ENCODE measurements at regions not wholly inside any gene's neighbourhood (a gene's known extent, or its start where the extent isn't known, plus 50 kb on each side); places are given as distances from the start of the nearest gene placed in this dataset.

- ChIA-PET POLR2A (ENCODE audit: partially characterized antibody) (no interaction called here), CTCF (ENCODE audit: partially characterized antibody) (interaction anchor here (0.7 to 13.0 kb wide), 10 partner anchors 10 to 193 kb away, joined by 3 to 172 read pairs (median 8); no protein-coding TSS in a partner anchor)
- Histone ChIP-seq H3K4me2 (ENCODE audit: insufficient read depth in 1 of 2, low read depth in 2 of 2, low read length in 2 of 2) (peak overlapping the region; percentile 58 to 67), H4K20me1 (replicated peaks in 1 of 2; ENCODE audit: control insufficient read depth in 1 of 2, insufficient read depth in 2 of 2, low read length in 2 of 2) (no peaks in the 10 kb centered on the region), H3K18ac (ENCODE audit: extremely low read depth, low read length) (peak overlapping the region; percentile 48), H3K9ac (replicated peaks in 1 of 4; ENCODE audit: extremely low read depth in 1 of 4, low read depth in 3 of 4, low read length in 3 of 4) (peak overlapping the region in 1 of 4 experiments; percentile 3; a peak in 1 of 7 replicates), H3K56ac (replicated peaks; ENCODE audit: insufficient read length, low read depth, low read length) (no peak overlapping the region), H3K79me1 (ENCODE audit: low read depth, low read length) (no peaks in the 10 kb centered on the region), H2AK5ac (ENCODE audit: low read depth, low read length) (no peak overlapping the region), H3K79me2 (ENCODE audit: control insufficient read depth in 1 of 2, insufficient read depth in 2 of 2, low read length in 2 of 2) (no peaks in the 10 kb centered on the region), H2BK15ac (ENCODE audit: low read length) (peak overlapping the region; percentile 2), H2AFZ (ENCODE audit: low read length) (peak overlapping the region; percentile 85; the same call in 1 of the 2 replicates), H3K4me3 (ENCODE audit: extremely low read depth in 1 of 4, insufficient read depth in 2 of 4, low read depth in 3 of 4, low read length in 4 of 4) (peak overlapping the region; percentile 7 to 54 (median 34); a peak in 6 of 8 replicates), H3K4ac (replicated peaks; ENCODE audit: insufficient read length, low read depth, low read length) (no peak overlapping the region), H3K36me3 (ENCODE audit: control insufficient read depth in 2 of 4, insufficient read depth in 4 of 4, low read length in 3 of 4) (no peaks in the 10 kb centered on the region), H3K9me3 (ENCODE audit: insufficient read depth in 2 of 2, low read depth in 1 of 2, low read length in 1 of 2) (peaks cover 3 to 8% of the 10 kb centered on the region in 2 experiments; a peak in 3 of 4 replicates), H4K8ac (ENCODE audit: extremely low read depth, insufficient read depth, low read length) (peak overlapping the region; percentile 64; the same call in 1 of the 2 replicates), H4K91ac (replicated peaks; ENCODE audit: insufficient read length, low read length) (peak overlapping the region; percentile 38), H2BK120ac (replicated peaks; ENCODE audit: low read depth, low read length) (no peak overlapping the region), H3K23ac (ENCODE audit: insufficient read length) (no peak overlapping the region), H3K4me1 (replicated peaks in 1 of 4; ENCODE audit: control insufficient read depth in 3 of 4, insufficient read depth in 4 of 4, low read length in 3 of 4) (peaks cover 3 to 10% (median 7%) of the 10 kb centered on the region in 4 experiments), H3K27ac (ENCODE audit: low read depth, low read length) (no peak overlapping the region), H2BK20ac (ENCODE audit: low read length) (peak overlapping the region; percentile 40), H3K23me2 (ENCODE audit: low read depth, low read length) (peaks cover 7% of the 10 kb centered on the region; the same call in 1 of the 2 replicates), H3K27me3 (replicated peaks in 1 of 4; ENCODE audit: control insufficient read depth in 3 of 4, extremely low read depth in 1 of 4, insufficient read depth in 3 of 4, low read length in 3 of 4) (peaks cover 0 to 7% (median 4%) of the 10 kb centered on the region in 4 experiments; a peak in 2 of 7 replicates), H4K5ac (ENCODE audit: insufficient read length, low read depth, low read length) (no peak overlapping the region), H2BK12ac (ENCODE audit: low read depth, low read length) (peak overlapping the region; percentile 93; the same call in 1 of the 2 replicates), H3K14ac (ENCODE audit: insufficient read length) (no peak overlapping the region), H2BK5ac (ENCODE audit: low read depth, low read length) (peak overlapping the region; percentile 61; the same call in 1 of the 2 replicates)
- FAIRE-seq = no peak
- TF ChIP-seq RAD21 (IDR thresholded peaks at IDR 0.05 in 1 of 2, conservative IDR thresholded peaks at IDR 0.05 in 1 of 2; ENCODE audit: low read depth in 2 of 2, low read length in 2 of 2) (no peak), JUN (IDR thresholded peaks at IDR 0.05; ENCODE audit: low read depth, low read length) (no peak), NRF1 (IDR thresholded peaks at IDR 0.05; ENCODE audit: low read depth, low read length) (no peak), TAF1 (IDR thresholded peaks at IDR 0.05; ENCODE audit: low read depth, low read length) (no peak; the same call in 1 of the 2 replicates), GABPA (IDR thresholded peaks at IDR 0.05; ENCODE audit: borderline replicate concordance, insufficient read depth, low read length) (no peak), YY1 (IDR thresholded peaks at IDR 0.05; ENCODE audit: low read depth, low read length) (no peak), EP300 (IDR thresholded peaks at IDR 0.05; ENCODE audit: borderline replicate concordance in 1 of 2, low read depth in 2 of 2, low read length in 2 of 2) (no peak), EZH2 (IDR thresholded peaks at IDR 0.05; ENCODE audit: low read depth, low read length, severe bottlenecking) (no peak), BCL11A (IDR thresholded peaks at IDR 0.05; ENCODE audit: low read depth in 2 of 2, low read length in 2 of 2) (no peak), SP4 (IDR thresholded peaks at IDR 0.05; ENCODE audit: low read length) (no peak), TEAD4 (IDR thresholded peaks at IDR 0.05; ENCODE audit: low read depth, low read length) (no peak), CTBP2 (IDR thresholded peaks at IDR 0.05; ENCODE audit: borderline replicate concordance, insufficient read depth, insufficient read length, low read length) (no peak)
- DNase-seq (ENCODE audit: low read depth in 1 of 2, low spot score in 2 of 2) = no peak
- 34% methylated on average over 12 of the region's 12 CpGs; no CpG with 5 or more reads in 1 of the 2 experiments for WGBS, 2 experiments (ENCODE audit: extremely low coverage in 1 of 2, insufficient coverage in 1 of 2, insufficient read length in 1 of 2, insufficient replicate concordance in 2 of 2, low coverage in 1 of 2, low lambda C conversion rate in 2 of 2, missing lambda C conversion rate in 1 of 2)
Observed at GRCh38 chr1:47533793-47534328, 96.0 kb downstream of the FOXD2 start.

Data from H1 (cell line).